GM12892 (cell line): ENCODE measurements at regions not wholly inside any gene's neighbourhood (a gene's known extent, or its start where the extent isn't known, plus 50 kb on each side); places are given as distances from the start of the nearest gene placed in this dataset.
"Not testable (repeated sequence)": the region's sequence is repeated elsewhere in the genome, so short reads cannot be mapped to it uniquely, and the experiment has no call there.

Experiments
- DNase-seq: peaks from one replicate; pipeline ENCODE4 v3.0.0; 2011; ENCODE audit not compliant: insufficient read length
- FAIRE-seq: peaks from 2 replicates; lab custom pipeline; 2011; peaks lifted over from hg19 to GRCh38; lab: Jason Lieb, UNC
- POLR2A ChIP-seq: IDR thresholded peaks from 2 replicates; pipeline ENCODE4 v1.6.1; 2011; ENCODE audit warnings: low read depth, low read length, control low read depth
- POLR2AphosphoS5 ChIP-seq: IDR thresholded peaks from 2 replicates; pipeline ENCODE4 v1.6.1; 2011; ENCODE audit warnings: low read depth, low read length, control low read depth
- TAF1 ChIP-seq: IDR thresholded peaks from 2 replicates; pipeline ENCODE4 v1.6.1; 2011; ENCODE audit warnings: low read depth, mild to moderate bottlenecking, control low read depth, low read length, borderline replicate concordance

- no peak for TF ChIP-seq POLR2AphosphoS5
- no peak for TF ChIP-seq TAF1
- no peak for TF ChIP-seq POLR2A
- no peak for DNase-seq
These were observed 414.6 kb upstream of the ZMIZ1 start for GRCh38 chr10:78654047-78654590.

GRCh38 chr10:78655979-78656378 is 412.8 kb upstream of the ZMIZ1 start:
- no peak for FAIRE-seq
- TF ChIP-seq TAF1 = no peak
- no peak for TF ChIP-seq POLR2A
- no peak for TF ChIP-seq POLR2AphosphoS5
- no peak for DNase-seq

More at GRCh38 chr10:78654047-78654590, 414.6 kb upstream of the ZMIZ1 start:
- FAIRE-seq = no peak

- TF ChIP-seq TAF1 = no peak
- no peak for TF ChIP-seq POLR2AphosphoS5
- no peak for TF ChIP-seq POLR2A
- DNase-seq (no peak), FAIRE-seq (no peak)
These were observed 412.2 kb upstream of the ZMIZ1 start for GRCh38 chr10:78656417-78657162.

GRCh38 chr10:78657163-78657861 is 411.5 kb upstream of the ZMIZ1 start:
- FAIRE-seq = peak; percentile 66
- peak; percentile 59 for DNase-seq
- no peak for TF ChIP-seq TAF1

GRCh38 chr10:78657862-78658165 is 411.0 kb upstream of the ZMIZ1 start:
- DNase-seq = no peak
- FAIRE-seq = no peak
- TF ChIP-seq POLR2AphosphoS5 = no peak
- TF ChIP-seq POLR2A = no peak
- no peak for TF ChIP-seq TAF1

GRCh38 chr10:78658645-78659597 is 409.8 kb upstream of the ZMIZ1 start:
- peak; percentile 27 for FAIRE-seq

GRCh38 chr10:78659598-78659967 is 409.2 kb upstream of the ZMIZ1 start:
- no peak for FAIRE-seq
- no peak for DNase-seq
- TF ChIP-seq TAF1 (no peak), POLR2AphosphoS5 (no peak), POLR2A (no peak)

More at GRCh38 chr10:78658645-78659597, 409.8 kb upstream of the ZMIZ1 start:
- no peak for DNase-seq
- TF ChIP-seq POLR2AphosphoS5 = no peak
- no peak for TF ChIP-seq POLR2A

GRCh38 chr10:78660446-78661106 is 408.2 kb upstream of the ZMIZ1 start:
- no peak for FAIRE-seq
- no peak for DNase-seq
- TF ChIP-seq POLR2AphosphoS5 (no peak), TAF1 (no peak), POLR2A (no peak)

GRCh38 chr10:78663721-78664120 is 405.0 kb upstream of the ZMIZ1 start:
- TF ChIP-seq POLR2AphosphoS5 (no peak), TAF1 (no peak), POLR2A (no peak)
- DNase-seq = no peak
- no peak for FAIRE-seq

- DNase-seq = no peak
- no peak for TF ChIP-seq POLR2A
- TF ChIP-seq TAF1 = no peak
- no peak for TF ChIP-seq POLR2AphosphoS5
- no peak for FAIRE-seq
These were observed 403.7 kb upstream of the ZMIZ1 start for GRCh38 chr10:78664929-78665553.

- DNase-seq (no peak), FAIRE-seq (no peak)
- TF ChIP-seq POLR2AphosphoS5 (no peak), TAF1 (no peak), POLR2A (no peak)
These were observed 395.8 kb upstream of the ZMIZ1 start for GRCh38 chr10:78672918-78673317.

GRCh38 chr10:78681141-78681540 is 387.6 kb upstream of the ZMIZ1 start:
- not testable (repeated sequence) for DNase-seq, FAIRE-seq

- FAIRE-seq = not testable (repeated sequence)
These were observed 386.8 kb upstream of the ZMIZ1 start for GRCh38 chr10:78681986-78682385.

More at GRCh38 chr10:78681986-78682385, 386.8 kb upstream of the ZMIZ1 start:
- DNase-seq = not testable (repeated sequence)
